ENCODE measurements at regions not wholly inside any gene's neighbourhood (a gene's known extent, or its start where the extent isn't known, plus 50 kb on each side); places are given as distances from the start of the nearest gene placed in this dataset.

DNA sequence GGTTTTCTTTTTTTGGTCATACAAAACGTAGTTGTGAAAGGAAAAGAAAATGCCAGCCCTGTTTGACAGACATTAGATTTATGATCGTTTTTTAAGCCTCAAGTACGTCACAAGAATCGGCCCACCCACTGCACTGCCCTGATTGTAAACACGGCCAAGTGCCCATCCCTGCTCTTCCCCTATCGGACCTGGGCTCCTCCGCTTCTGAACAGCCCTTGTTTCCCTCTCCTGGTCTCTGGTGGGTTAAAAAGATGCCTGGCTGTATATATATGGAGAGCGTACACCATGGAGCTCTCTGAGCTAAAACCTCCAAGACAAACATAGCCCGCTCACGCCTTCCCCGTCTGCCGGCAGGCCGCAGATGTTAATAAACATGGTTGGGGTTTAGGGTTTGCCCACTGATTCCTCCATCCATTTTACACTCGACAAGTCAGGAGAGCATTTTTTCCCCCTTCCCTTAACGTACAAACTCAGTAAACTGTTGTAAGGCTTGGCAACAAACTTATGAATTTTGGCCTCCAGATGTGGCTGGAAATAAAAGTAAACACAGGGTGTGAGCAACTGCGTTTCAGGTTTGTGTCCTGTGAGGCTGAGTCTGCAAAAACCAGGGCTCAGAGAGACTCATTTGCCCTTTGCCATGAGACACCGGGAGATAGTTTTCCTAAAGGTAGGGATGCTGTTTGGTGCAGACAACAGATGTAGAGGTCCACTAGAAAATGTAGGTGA, 325.9 kb downstream of the SOX9 start:
- no peak overlapping the region for H3K4me3 ChIP-seq (replicated peaks; ENCODE audit: low read depth, low read length)
- TF ChIP-seq, protein P1, sequence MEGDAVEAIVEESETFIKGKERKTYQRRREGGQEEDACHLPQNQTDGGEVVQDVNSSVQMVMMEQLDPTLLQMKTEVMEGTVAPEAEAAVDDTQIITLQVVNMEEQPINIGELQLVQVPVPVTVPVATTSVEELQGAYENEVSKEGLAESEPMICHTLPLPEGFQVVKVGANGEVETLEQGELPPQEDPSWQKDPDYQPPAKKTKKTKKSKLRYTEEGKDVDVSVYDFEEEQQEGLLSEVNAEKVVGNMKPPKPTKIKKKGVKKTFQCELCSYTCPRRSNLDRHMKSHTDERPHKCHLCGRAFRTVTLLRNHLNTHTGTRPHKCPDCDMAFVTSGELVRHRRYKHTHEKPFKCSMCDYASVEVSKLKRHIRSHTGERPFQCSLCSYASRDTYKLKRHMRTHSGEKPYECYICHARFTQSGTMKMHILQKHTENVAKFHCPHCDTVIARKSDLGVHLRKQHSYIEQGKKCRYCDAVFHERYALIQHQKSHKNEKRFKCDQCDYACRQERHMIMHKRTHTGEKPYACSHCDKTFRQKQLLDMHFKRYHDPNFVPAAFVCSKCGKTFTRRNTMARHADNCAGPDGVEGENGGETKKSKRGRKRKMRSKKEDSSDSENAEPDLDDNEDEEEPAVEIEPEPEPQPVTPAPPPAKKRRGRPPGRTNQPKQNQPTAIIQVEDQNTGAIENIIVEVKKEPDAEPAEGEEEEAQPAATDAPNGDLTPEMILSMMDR (IDR thresholded peaks at IDR 0.05; ENCODE audit: low read depth, low read length, missing control alignments) = no peak
- no peak for DNase-seq (ENCODE audit: extremely low read depth, low read depth)

DNA sequence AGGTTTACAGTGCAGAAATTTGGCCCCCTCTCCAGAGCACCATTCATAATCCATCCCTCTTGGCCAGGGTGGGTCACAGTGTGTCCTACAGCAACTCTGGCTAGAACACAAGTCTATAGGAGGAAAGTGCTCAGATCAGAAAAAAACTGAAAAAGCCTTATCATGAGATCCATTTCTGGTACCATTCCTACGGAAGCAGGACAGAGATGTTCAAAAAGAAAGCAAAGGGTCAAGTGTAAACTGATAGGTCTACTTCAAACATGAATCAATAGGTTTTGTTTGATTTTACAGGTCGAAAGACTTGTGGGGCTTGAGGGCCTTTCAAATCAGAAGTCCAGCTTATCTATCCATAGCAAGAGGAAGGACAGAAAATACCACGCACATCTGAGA, 326.4 kb downstream of the SOX9 start:
- TF ChIP-seq, protein P1 (IDR thresholded peaks at IDR 0.05; ENCODE audit: low read depth, low read length, missing control alignments) = no peak
- no peak for DNase-seq (ENCODE audit: extremely low read depth, low read depth)
- H3K4me3 ChIP-seq (replicated peaks; ENCODE audit: low read depth, low read length) = no peak overlapping the region

DNA sequence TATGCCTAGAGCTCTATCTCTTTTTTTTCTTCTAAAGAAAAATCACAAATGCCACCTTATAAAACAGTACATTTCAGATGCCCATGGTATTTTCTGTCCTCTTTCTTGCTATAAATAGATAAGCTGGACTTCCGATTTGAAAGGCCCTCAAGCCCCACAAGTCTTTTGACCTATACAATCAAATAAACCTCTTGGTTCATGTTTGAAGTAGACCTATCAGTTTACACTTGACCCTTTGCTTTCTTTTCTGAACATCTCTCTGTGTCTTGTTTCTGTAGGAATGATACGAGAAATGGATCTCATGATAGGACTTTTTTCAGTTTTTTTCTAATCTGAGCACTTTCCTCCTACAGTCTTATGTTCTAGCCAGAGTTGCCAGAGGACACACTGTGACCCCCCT, 327.2 kb downstream of the SOX9 start:
- TF ChIP-seq, protein P1 (IDR thresholded peaks at IDR 0.05; ENCODE audit: low read depth, low read length, missing control alignments) = no peak
- no peak for DNase-seq (ENCODE audit: extremely low read depth, low read depth)
- no peak overlapping the region for H3K4me3 ChIP-seq (replicated peaks; ENCODE audit: low read depth, low read length)

DNA sequence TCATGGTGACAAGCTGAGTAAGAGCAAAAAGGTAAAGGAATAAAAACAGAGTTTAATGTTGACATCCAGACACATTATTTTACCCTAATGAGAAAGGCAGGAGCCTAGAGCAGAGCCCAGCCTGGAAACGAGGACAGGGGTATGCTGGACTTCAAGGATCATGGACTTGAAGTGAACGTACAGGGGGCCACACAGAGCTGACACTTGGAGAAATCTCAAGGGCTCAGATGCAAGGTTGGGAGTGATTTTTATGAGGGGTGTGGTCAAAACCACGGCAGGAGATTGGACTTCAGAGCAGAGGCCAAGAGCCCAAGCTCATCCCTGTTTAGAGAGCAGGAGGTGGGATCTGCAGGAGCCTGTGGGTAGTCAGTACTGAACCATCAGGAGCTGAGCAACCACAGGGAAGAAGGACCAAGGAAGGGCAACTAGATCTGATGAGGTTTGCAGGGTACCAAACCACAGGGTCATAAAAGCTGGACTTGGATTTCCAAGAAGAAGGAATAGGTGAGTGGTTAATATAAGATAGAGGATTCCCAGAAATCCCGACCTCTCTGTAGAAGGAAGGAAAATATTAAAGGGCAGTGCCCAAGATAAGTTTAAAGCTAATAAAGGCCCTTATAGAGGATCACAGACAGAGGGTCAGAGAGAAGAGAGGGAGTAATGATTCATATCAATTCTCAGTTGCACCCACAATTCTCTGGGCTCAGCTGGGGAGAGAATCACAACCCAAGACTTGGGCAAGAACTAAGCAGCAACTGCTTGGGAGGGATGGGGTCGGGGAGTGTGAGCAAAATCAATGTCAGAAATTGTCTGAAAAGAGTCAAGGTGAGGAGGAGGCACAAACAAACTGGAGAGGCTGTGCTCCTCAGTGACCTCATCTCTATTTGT, 331.7 kb downstream of the SOX9 start:
- TF ChIP-seq, protein P1 (IDR thresholded peaks at IDR 0.05; ENCODE audit: low read depth, low read length, missing control alignments) = no peak
- no peak overlapping the region for H3K4me3 ChIP-seq (replicated peaks; ENCODE audit: low read depth, low read length)
- DNase-seq (ENCODE audit: extremely low read depth, low read depth) = no peak

DNA sequence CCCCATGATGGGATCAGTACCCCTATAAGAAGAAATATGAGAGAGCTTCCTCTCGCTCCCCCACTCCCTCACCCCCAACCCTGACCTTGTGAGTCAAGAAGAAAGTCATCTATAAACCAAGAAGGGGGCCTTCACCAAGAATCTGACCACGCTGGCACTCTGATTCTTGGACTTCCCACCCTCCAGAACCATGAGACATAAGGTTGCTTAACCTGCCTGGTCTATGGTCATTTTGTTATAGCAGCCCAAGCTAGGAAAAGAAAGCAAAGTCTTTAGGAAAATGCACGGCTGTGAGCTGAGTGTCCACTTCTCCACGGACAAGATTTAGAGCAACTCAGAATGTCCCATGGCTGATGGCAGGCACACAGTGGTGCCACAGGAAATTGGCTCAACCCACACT, 333.5 kb downstream of the SOX9 start:
- TF ChIP-seq, protein P1 (IDR thresholded peaks at IDR 0.05; ENCODE audit: low read depth, low read length, missing control alignments) = no peak
- H3K4me3 ChIP-seq (replicated peaks; ENCODE audit: low read depth, low read length) = no peak overlapping the region
- DNase-seq (ENCODE audit: extremely low read depth, low read depth) = no peak

DNA sequence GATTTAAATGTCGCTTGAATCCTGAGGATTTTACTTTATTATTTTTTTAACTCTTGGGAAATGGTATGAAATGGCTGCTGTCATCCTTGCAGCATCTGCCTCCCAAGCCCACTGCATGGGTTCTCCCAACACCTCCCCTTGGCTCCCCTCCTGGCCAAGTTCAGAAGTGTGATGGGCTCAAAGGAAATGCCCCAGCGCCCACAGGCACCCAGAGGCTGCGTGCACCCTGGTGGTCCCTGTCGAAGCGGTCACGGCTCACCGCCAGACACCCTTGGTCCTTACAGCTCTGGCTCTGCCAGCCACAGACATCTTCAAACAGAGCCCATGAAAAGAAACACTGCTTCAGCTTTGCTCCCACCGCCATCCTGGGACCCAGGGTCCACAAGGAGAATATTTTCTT, 334.7 kb downstream of the SOX9 start:
- TF ChIP-seq, protein P1 (IDR thresholded peaks at IDR 0.05; ENCODE audit: low read depth, low read length, missing control alignments) = no peak
- H3K4me3 ChIP-seq (replicated peaks; ENCODE audit: low read depth, low read length) = no peak overlapping the region
- no peak for DNase-seq (ENCODE audit: extremely low read depth, low read depth)

Measured in HFF-Myc (cell line).